ENCODE measurements at regions not wholly inside any gene's neighbourhood (a gene's known extent, or its start where the extent isn't known, plus 50 kb on each side); places are given as distances from the start of the nearest gene placed in this dataset.

GRCh38 chr9:88938189-88938588, 53.1 kb upstream of the S1PR3 start:
- Histone ChIP-seq H3K36me3 (no peaks in the 10 kb centered on the region), H3K4me1 (no peaks in the 10 kb centered on the region), H3K27ac (no peak overlapping the region), H3K4me3 (no peak overlapping the region), H3K27me3 (no peaks in the 10 kb centered on the region), H3K9me3 (no peaks in the 10 kb centered on the region)
- intact Hi-C loops (cut with DNase I) = no loop called here
- no peak for TF ChIP-seq CTCF (IDR thresholded peaks at IDR 0.05)
- DNase-seq (ENCODE audit: low spot score in 2 of 2) = no peak
